ENCODE measurements at regions not wholly inside any gene's neighbourhood (a gene's known extent, or its start where the extent isn't known, plus 50 kb on each side); places are given as distances from the start of the nearest gene placed in this dataset.

- Histone ChIP-seq H3K27me3 (ENCODE audit: control insufficient read depth in 3 of 3, insufficient read depth in 3 of 3, low read length in 3 of 3) (peaks cover 0 to 14% (median 7%) of the 10 kb centered on the region in 3 donors), H3K9me3 (ENCODE audit: control insufficient read depth in 3 of 3, low read length in 3 of 3) (no peaks in the 10 kb centered on the region), H3K27ac (ENCODE audit: low read depth, low read length) (no peak overlapping the region), H3K4me3 (ENCODE audit: low read length in 3 of 3) (no peak overlapping the region), H3K9ac (ENCODE audit: low read depth in 1 of 3, low read length in 3 of 3) (no peak overlapping the region), H3K4me1 (ENCODE audit: control insufficient read depth in 3 of 3, insufficient read depth in 3 of 3, low read length in 3 of 3) (no peaks in the 10 kb centered on the region), H3K36me3 (ENCODE audit: control insufficient read depth in 3 of 3, insufficient read depth in 3 of 3, low read length in 3 of 3) (no peaks in the 10 kb centered on the region)
Measured at GRCh38 chr22:23389271-23390071, 190.6 kb downstream of the IGLL1 start.

GRCh38 chr22:23388517-23388890 lies 191.6 kb downstream of the IGLL1 start:
- Histone ChIP-seq H3K27ac (ENCODE audit: low read depth, low read length) (no peak overlapping the region), H3K27me3 (ENCODE audit: control insufficient read depth in 3 of 3, insufficient read depth in 3 of 3, low read length in 3 of 3) (peaks cover 0 to 16% (median 9%) of the 10 kb centered on the region in 3 donors), H3K4me1 (ENCODE audit: control insufficient read depth in 3 of 3, insufficient read depth in 3 of 3, low read length in 3 of 3) (no peaks in the 10 kb centered on the region), H3K9ac (ENCODE audit: low read depth in 1 of 3, low read length in 3 of 3) (no peak overlapping the region), H3K36me3 (ENCODE audit: control insufficient read depth in 3 of 3, insufficient read depth in 3 of 3, low read length in 3 of 3) (no peaks in the 10 kb centered on the region), H3K4me3 (ENCODE audit: low read length in 3 of 3) (no peak overlapping the region), H3K9me3 (ENCODE audit: control insufficient read depth in 3 of 3, low read length in 3 of 3) (no peaks in the 10 kb centered on the region)

- H3K36me3 ChIP-seq (ENCODE audit: control insufficient read depth in 3 of 3, insufficient read depth in 3 of 3, low read length in 3 of 3): no peaks in the 10 kb centered on the region
- no peak overlapping the region for H3K9ac ChIP-seq (ENCODE audit: low read depth in 1 of 3, low read length in 3 of 3)
- H3K4me1 ChIP-seq (ENCODE audit: control insufficient read depth in 3 of 3, insufficient read depth in 3 of 3, low read length in 3 of 3): no peaks in the 10 kb centered on the region
- no peak overlapping the region for H3K27ac ChIP-seq (ENCODE audit: low read depth, low read length)
- no peaks in the 10 kb centered on the region for H3K9me3 ChIP-seq (ENCODE audit: control insufficient read depth in 3 of 3, low read length in 3 of 3)
- H3K4me3 ChIP-seq (ENCODE audit: low read length in 3 of 3): no peak overlapping the region
- peaks cover 0 to 16% (median 9%) of the 10 kb centered on the region in 3 donors for H3K27me3 ChIP-seq (ENCODE audit: control insufficient read depth in 3 of 3, insufficient read depth in 3 of 3, low read length in 3 of 3)
Measured at GRCh38 chr22:23387827-23388516, 192.1 kb downstream of the IGLL1 start.

- no peaks in the 10 kb centered on the region for H3K4me1 ChIP-seq (ENCODE audit: control insufficient read depth in 3 of 3, insufficient read depth in 3 of 3, low read length in 3 of 3)
- H3K27ac ChIP-seq (ENCODE audit: low read depth, low read length): no peak overlapping the region
- H3K36me3 ChIP-seq (ENCODE audit: control insufficient read depth in 3 of 3, insufficient read depth in 3 of 3, low read length in 3 of 3): no peaks in the 10 kb centered on the region
- H3K9me3 ChIP-seq (ENCODE audit: control insufficient read depth in 3 of 3, low read length in 3 of 3): no peaks in the 10 kb centered on the region
- no peak overlapping the region for H3K4me3 ChIP-seq (ENCODE audit: low read length in 3 of 3)
- H3K9ac ChIP-seq (ENCODE audit: low read depth in 1 of 3, low read length in 3 of 3): no peak overlapping the region
- peaks cover 0 to 16% (median 13%) of the 10 kb centered on the region in 3 donors for H3K27me3 ChIP-seq (ENCODE audit: control insufficient read depth in 3 of 3, insufficient read depth in 3 of 3, low read length in 3 of 3)
Measured at GRCh38 chr22:23386822-23387580, 193.1 kb downstream of the IGLL1 start.

GRCh38 chr22:23385678-23386631 lies 194.1 kb downstream of the IGLL1 start:
- no peaks in the 10 kb centered on the region for H3K36me3 ChIP-seq (ENCODE audit: control insufficient read depth in 3 of 3, insufficient read depth in 3 of 3, low read length in 3 of 3)
- no peak overlapping the region for H3K27ac ChIP-seq (ENCODE audit: low read depth, low read length)
- no peaks in the 10 kb centered on the region for H3K9me3 ChIP-seq (ENCODE audit: control insufficient read depth in 3 of 3, low read length in 3 of 3)
- peaks cover 0 to 19% (median 16%) of the 10 kb centered on the region in 3 donors for H3K27me3 ChIP-seq (ENCODE audit: control insufficient read depth in 3 of 3, insufficient read depth in 3 of 3, low read length in 3 of 3)
- no peak overlapping the region for H3K4me3 ChIP-seq (ENCODE audit: low read length in 3 of 3)
- H3K4me1 ChIP-seq (ENCODE audit: control insufficient read depth in 3 of 3, insufficient read depth in 3 of 3, low read length in 3 of 3): no peaks in the 10 kb centered on the region
- H3K9ac ChIP-seq (ENCODE audit: low read depth in 1 of 3, low read length in 3 of 3): no peak overlapping the region

GRCh38 chr22:23384923-23385677 lies 195.0 kb downstream of the IGLL1 start:
- H3K4me1 ChIP-seq (ENCODE audit: control insufficient read depth in 3 of 3, insufficient read depth in 3 of 3, low read length in 3 of 3): no peaks in the 10 kb centered on the region
- H3K27me3 ChIP-seq (ENCODE audit: control insufficient read depth in 3 of 3, insufficient read depth in 3 of 3, low read length in 3 of 3): peaks cover 0 to 21% (median 16%) of the 10 kb centered on the region in 3 donors
- H3K4me3 ChIP-seq (ENCODE audit: low read length in 3 of 3): no peak overlapping the region

GRCh38 chr22:23384431-23384830 lies 195.7 kb downstream of the IGLL1 start:
- no peak overlapping the region for H3K27ac ChIP-seq (ENCODE audit: low read depth, low read length)
- H3K9ac ChIP-seq (ENCODE audit: low read depth in 1 of 3, low read length in 3 of 3): no peak overlapping the region
- no peaks in the 10 kb centered on the region for H3K36me3 ChIP-seq (ENCODE audit: control insufficient read depth in 3 of 3, insufficient read depth in 3 of 3, low read length in 3 of 3)
- H3K4me1 ChIP-seq (ENCODE audit: control insufficient read depth in 3 of 3, insufficient read depth in 3 of 3, low read length in 3 of 3): no peaks in the 10 kb centered on the region
- H3K27me3 ChIP-seq (ENCODE audit: control insufficient read depth in 3 of 3, insufficient read depth in 3 of 3, low read length in 3 of 3): peaks cover 0 to 21% (median 16%) of the 10 kb centered on the region in 3 donors
- no peak overlapping the region for H3K4me3 ChIP-seq (ENCODE audit: low read length in 3 of 3)
- H3K9me3 ChIP-seq (ENCODE audit: control insufficient read depth in 3 of 3, low read length in 3 of 3): no peaks in the 10 kb centered on the region

More at GRCh38 chr22:23384923-23385677, 195.0 kb downstream of the IGLL1 start:
- H3K36me3 ChIP-seq (ENCODE audit: control insufficient read depth in 3 of 3, insufficient read depth in 3 of 3, low read length in 3 of 3): no peaks in the 10 kb centered on the region
- no peaks in the 10 kb centered on the region for H3K9me3 ChIP-seq (ENCODE audit: control insufficient read depth in 3 of 3, low read length in 3 of 3)
- no peak overlapping the region for H3K27ac ChIP-seq (ENCODE audit: low read depth, low read length)
- H3K9ac ChIP-seq (ENCODE audit: low read depth in 1 of 3, low read length in 3 of 3): no peak overlapping the region

- H3K9ac ChIP-seq (ENCODE audit: low read depth in 1 of 3, low read length in 3 of 3): no peak overlapping the region
- no peak overlapping the region for H3K4me3 ChIP-seq (ENCODE audit: low read length in 3 of 3)
Measured at GRCh38 chr22:23383491-23384361, 196.4 kb downstream of the IGLL1 start.

More at GRCh38 chr22:23383491-23384361, 196.4 kb downstream of the IGLL1 start:
- Histone ChIP-seq H3K9me3 (ENCODE audit: control insufficient read depth in 3 of 3, low read length in 3 of 3) (no peaks in the 10 kb centered on the region), H3K36me3 (ENCODE audit: control insufficient read depth in 3 of 3, insufficient read depth in 3 of 3, low read length in 3 of 3) (no peaks in the 10 kb centered on the region), H3K27ac (ENCODE audit: low read depth, low read length) (no peak overlapping the region), H3K27me3 (ENCODE audit: control insufficient read depth in 3 of 3, insufficient read depth in 3 of 3, low read length in 3 of 3) (peaks cover 0 to 24% (median 16%) of the 10 kb centered on the region in 3 donors), H3K4me1 (ENCODE audit: control insufficient read depth in 3 of 3, insufficient read depth in 3 of 3, low read length in 3 of 3) (no peaks in the 10 kb centered on the region)
